ENCODE measurements at regions not wholly inside any gene's neighbourhood (a gene's known extent, or its start where the extent isn't known, plus 50 kb on each side); places are given as distances from the start of the nearest gene placed in this dataset.

- DNase-seq (ENCODE audit: low read depth in 1 of 2, low spot score in 1 of 2) = no peak
- Histone ChIP-seq H3K4me3 (no peak overlapping the region), H3K27me3 (no peaks in the 10 kb centered on the region), H3K9me3 (ENCODE audit: low read depth) (no peaks in the 10 kb centered on the region), H3K27ac (no peak overlapping the region), H3K36me3 (no peaks in the 10 kb centered on the region), H3K4me1 (ENCODE audit: low read depth) (no peaks in the 10 kb centered on the region)
- TF ChIP-seq CTCF (IDR thresholded peaks at IDR 0.05; ENCODE audit: low read depth, low read length) = no peak
Measured at GRCh38 chr6:148080315-148080714, 262.3 kb upstream of the SASH1 start.

- no peaks in the 10 kb centered on the region for H3K36me3 ChIP-seq
- no peaks in the 10 kb centered on the region for H3K27me3 ChIP-seq
Measured at GRCh38 chr6:148081076-148081475, 261.6 kb upstream of the SASH1 start.

GRCh38 chr6:148082044-148082443, 260.6 kb upstream of the SASH1 start:
- Histone ChIP-seq H3K4me1 (ENCODE audit: low read depth) (no peaks in the 10 kb centered on the region), H3K9me3 (ENCODE audit: low read depth) (no peaks in the 10 kb centered on the region), H3K36me3 (no peaks in the 10 kb centered on the region), H3K27ac (no peak overlapping the region), H3K4me3 (no peak overlapping the region), H3K27me3 (no peaks in the 10 kb centered on the region)
- no peak for DNase-seq (ENCODE audit: low read depth in 1 of 2, low spot score in 1 of 2)
- no peak for TF ChIP-seq CTCF (IDR thresholded peaks at IDR 0.05; ENCODE audit: low read depth, low read length)

More at GRCh38 chr6:148081076-148081475, 261.6 kb upstream of the SASH1 start:
- H3K4me3 ChIP-seq = no peak overlapping the region
- no peak overlapping the region for H3K27ac ChIP-seq
- no peaks in the 10 kb centered on the region for H3K4me1 ChIP-seq (ENCODE audit: low read depth)
- DNase-seq (ENCODE audit: low read depth in 1 of 2, low spot score in 1 of 2) = no peak
- TF ChIP-seq CTCF (IDR thresholded peaks at IDR 0.05; ENCODE audit: low read depth, low read length) = no peak
- H3K9me3 ChIP-seq (ENCODE audit: low read depth) = no peaks in the 10 kb centered on the region

- no peaks in the 10 kb centered on the region for H3K9me3 ChIP-seq (ENCODE audit: low read depth)
- no peak for TF ChIP-seq CTCF (IDR thresholded peaks at IDR 0.05; ENCODE audit: low read depth, low read length)
Measured at GRCh38 chr6:148082696-148083095, 259.9 kb upstream of the SASH1 start.

GRCh38 chr6:148085631-148086331, 256.9 kb upstream of the SASH1 start:
- DNase-seq (ENCODE audit: low read depth in 1 of 2, low spot score in 1 of 2) = no peak
- Histone ChIP-seq H3K4me3 (no peak overlapping the region), H3K27me3 (no peaks in the 10 kb centered on the region), H3K4me1 (ENCODE audit: low read depth) (no peaks in the 10 kb centered on the region), H3K27ac (no peak overlapping the region), H3K36me3 (no peaks in the 10 kb centered on the region), H3K9me3 (ENCODE audit: low read depth) (no peaks in the 10 kb centered on the region)
- no peak for TF ChIP-seq CTCF (IDR thresholded peaks at IDR 0.05; ENCODE audit: low read depth, low read length)

More at GRCh38 chr6:148082696-148083095, 259.9 kb upstream of the SASH1 start:
- Histone ChIP-seq H3K36me3 (no peaks in the 10 kb centered on the region), H3K4me3 (no peak overlapping the region), H3K27me3 (no peaks in the 10 kb centered on the region), H3K4me1 (ENCODE audit: low read depth) (no peaks in the 10 kb centered on the region), H3K27ac (no peak overlapping the region)
- DNase-seq (ENCODE audit: low read depth in 1 of 2, low spot score in 1 of 2) = no peak

Data from cardiac muscle cell (in vitro differentiated cells and primary cell).